ENCODE measurements at regions not wholly inside any gene's neighbourhood (a gene's known extent, or its start where the extent isn't known, plus 50 kb on each side); places are given as distances from the start of the nearest gene placed in this dataset.

DNA sequence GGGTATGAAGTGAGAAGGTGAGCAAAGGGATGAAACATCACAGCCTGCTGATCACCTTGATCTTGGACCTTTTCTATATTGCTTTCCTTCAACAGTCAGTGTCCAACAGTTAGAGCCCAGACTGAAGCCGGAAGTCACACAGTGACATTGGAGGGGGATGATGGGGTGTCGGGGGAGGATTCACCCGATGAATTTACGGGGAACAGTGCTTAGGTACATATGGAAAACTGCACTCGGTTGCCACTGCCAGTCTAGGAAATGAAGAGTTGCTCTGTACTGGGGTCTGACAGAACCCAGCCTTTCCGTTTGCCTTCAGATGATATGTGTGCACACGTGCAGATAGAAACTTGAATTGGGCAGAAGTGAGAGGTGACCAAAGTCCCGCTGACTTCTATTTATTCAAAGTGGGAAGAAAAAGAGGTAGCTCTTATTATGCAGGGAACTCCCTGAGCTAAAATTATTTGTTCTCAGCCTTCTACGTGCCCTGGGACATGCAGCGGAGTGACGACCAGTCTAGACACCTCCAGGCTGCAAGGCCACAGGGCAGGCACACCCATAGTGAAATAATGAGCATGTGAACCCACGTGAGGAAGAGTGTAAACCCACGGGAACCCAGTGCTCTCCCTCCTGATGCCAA, 107.2 kb upstream of the INHBA start:
- ATAC-seq = no peak
- H3K27me3 Mint-ChIP-seq = no peaks in the 10 kb centered on the region
- no peaks in the 10 kb centered on the region for H3K9me3 Mint-ChIP-seq
- H3K4me1 Mint-ChIP-seq (ENCODE audit: low read depth) = peaks cover 4% of the 10 kb centered on the region
- intact Hi-C loops (cut with micrococcal nuclease) = no loop called here
- H3K4me3 Mint-ChIP-seq = no peak overlapping the region
- no peak overlapping the region for H3K27ac Mint-ChIP-seq
- TF ChIP-seq, protein P1, sequence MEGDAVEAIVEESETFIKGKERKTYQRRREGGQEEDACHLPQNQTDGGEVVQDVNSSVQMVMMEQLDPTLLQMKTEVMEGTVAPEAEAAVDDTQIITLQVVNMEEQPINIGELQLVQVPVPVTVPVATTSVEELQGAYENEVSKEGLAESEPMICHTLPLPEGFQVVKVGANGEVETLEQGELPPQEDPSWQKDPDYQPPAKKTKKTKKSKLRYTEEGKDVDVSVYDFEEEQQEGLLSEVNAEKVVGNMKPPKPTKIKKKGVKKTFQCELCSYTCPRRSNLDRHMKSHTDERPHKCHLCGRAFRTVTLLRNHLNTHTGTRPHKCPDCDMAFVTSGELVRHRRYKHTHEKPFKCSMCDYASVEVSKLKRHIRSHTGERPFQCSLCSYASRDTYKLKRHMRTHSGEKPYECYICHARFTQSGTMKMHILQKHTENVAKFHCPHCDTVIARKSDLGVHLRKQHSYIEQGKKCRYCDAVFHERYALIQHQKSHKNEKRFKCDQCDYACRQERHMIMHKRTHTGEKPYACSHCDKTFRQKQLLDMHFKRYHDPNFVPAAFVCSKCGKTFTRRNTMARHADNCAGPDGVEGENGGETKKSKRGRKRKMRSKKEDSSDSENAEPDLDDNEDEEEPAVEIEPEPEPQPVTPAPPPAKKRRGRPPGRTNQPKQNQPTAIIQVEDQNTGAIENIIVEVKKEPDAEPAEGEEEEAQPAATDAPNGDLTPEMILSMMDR (IDR thresholded peaks at IDR 0.05) = no peak
- POLR2A ChIA-PET = no interaction called here
- DNase-seq = no peak
- no peaks in the 10 kb centered on the region for H3K36me3 Mint-ChIP-seq (ENCODE audit: low read depth)
- CTCF ChIA-PET = interaction anchor here (1.0 kb wide), 1 partner anchor 15 kb away, joined by 3 read pairs; no protein-coding TSS in a partner anchor

DNA sequence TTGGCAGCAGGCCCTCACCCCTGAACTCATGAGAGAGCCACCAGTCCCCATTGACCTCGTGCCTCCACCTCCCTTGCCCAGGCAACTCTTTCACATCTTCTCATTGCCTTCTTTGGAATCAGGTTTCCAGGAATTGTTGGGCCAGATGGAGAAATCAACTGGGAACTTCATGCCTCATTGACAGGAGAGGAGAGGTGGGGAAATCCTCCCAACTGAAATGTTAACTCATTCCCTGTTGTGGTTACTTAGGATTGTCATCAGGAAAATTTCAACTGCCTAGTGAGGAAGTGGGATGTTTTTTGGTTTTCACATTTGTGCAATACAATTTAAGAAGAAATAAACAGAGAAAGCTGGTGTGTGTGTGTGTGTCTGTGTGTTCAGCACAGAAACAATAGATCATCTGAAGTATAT, 106.6 kb upstream of the INHBA start:
- intact Hi-C loops (cut with micrococcal nuclease) = no loop called here
- DNase-seq (no peak), ATAC-seq (no peak)
- ChIA-PET CTCF (no interaction called here), POLR2A (no interaction called here)
- H3K36me3 Mint-ChIP-seq (ENCODE audit: low read depth) = no peaks in the 10 kb centered on the region
- TF ChIP-seq, protein P1 (IDR thresholded peaks at IDR 0.05) = no peak
- no peaks in the 10 kb centered on the region for H3K4me1 Mint-ChIP-seq (ENCODE audit: low read depth)
- no peaks in the 10 kb centered on the region for H3K27me3 Mint-ChIP-seq
- no peak overlapping the region for H3K27ac Mint-ChIP-seq
- H3K9me3 Mint-ChIP-seq = no peaks in the 10 kb centered on the region
- H3K4me3 Mint-ChIP-seq = no peak overlapping the region

DNA sequence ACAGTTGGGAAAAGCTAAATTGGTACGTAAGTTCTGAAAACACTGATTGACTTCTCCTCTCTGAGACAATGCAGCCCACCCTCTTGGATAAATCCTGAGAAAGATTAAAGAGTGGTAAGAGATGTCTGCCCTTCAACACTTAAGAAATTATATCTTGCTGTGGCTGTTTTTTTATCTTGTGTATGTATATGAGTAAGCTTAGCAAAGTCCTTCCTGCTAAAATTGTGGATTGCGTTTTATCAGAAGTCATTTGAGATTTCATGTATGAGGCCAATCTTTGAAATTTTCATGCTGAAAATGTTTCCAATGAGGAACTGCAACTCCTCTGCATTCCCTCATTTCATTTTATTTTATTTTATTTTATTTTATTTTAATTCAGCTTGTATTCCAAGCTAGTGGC, 106.2 kb upstream of the INHBA start:
- Mint-ChIP-seq H3K4me3 (no peak overlapping the region), H3K36me3 (ENCODE audit: low read depth) (no peaks in the 10 kb centered on the region), H3K4me1 (ENCODE audit: low read depth) (no peaks in the 10 kb centered on the region), H3K9me3 (no peaks in the 10 kb centered on the region), H3K27me3 (no peaks in the 10 kb centered on the region), H3K27ac (no peak overlapping the region)
- DNase-seq = no peak
- intact Hi-C loops (cut with micrococcal nuclease) = no loop called here
- ChIA-PET POLR2A (no interaction called here), CTCF (no interaction called here)
- TF ChIP-seq, protein P1 (IDR thresholded peaks at IDR 0.05) = no peak
- ATAC-seq = no peak

DNA sequence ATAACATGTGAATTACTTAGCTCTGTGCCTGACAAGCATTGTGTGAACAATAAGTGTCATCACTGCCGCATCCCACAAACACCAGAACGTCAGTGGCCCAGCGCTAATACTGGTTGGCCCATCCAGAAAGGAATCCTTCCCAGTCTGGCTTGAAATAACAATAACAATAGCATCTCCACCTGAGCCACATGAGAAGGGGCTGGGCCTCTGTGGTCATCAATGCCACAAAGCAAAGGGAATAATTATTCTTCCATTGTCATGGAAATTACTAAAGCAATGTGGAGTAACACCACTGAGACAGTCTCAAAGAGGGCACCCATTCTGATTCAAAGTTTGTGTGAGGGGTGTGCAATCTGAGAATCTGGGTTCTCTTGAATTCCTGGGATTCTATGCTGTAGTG, 105.7 kb upstream of the INHBA start:
- Mint-ChIP-seq H3K9me3 (no peaks in the 10 kb centered on the region), H3K4me3 (no peak overlapping the region), H3K36me3 (ENCODE audit: low read depth) (no peaks in the 10 kb centered on the region), H3K4me1 (ENCODE audit: low read depth) (no peaks in the 10 kb centered on the region), H3K27ac (no peak overlapping the region), H3K27me3 (no peaks in the 10 kb centered on the region)
- DNase-seq (no peak), ATAC-seq (no peak)
- intact Hi-C loops (cut with micrococcal nuclease) = no loop called here
- TF ChIP-seq, protein P1 (IDR thresholded peaks at IDR 0.05) = no peak
- CTCF ChIA-PET = no interaction called here
- POLR2A ChIA-PET = no interaction called here

DNA sequence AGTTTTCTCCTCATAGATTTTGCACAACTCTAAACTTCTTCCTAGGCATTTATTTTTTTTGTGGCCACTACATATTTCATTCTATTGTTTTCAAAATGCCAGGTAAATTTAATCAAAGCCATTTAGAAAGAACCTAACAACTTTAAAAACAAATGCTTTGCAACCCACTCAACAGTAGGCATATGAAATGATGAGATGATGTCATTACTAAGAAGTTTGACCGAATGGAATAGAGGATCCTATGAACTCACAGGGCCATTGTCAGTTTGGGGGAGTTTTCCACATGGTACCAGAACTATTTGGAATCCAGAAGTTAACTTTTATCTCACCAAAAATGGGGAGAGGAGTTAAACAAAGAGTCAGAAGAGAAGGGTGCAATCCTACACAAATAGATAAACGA, 100.7 kb upstream of the INHBA start:
- TF ChIP-seq, protein P1 (IDR thresholded peaks at IDR 0.05) = no peak
- Mint-ChIP-seq H3K27ac (no peak overlapping the region), H3K36me3 (ENCODE audit: low read depth) (no peaks in the 10 kb centered on the region), H3K9me3 (no peaks in the 10 kb centered on the region), H3K27me3 (peaks cover 3% of the 10 kb centered on the region), H3K4me3 (no peak overlapping the region), H3K4me1 (ENCODE audit: low read depth) (no peaks in the 10 kb centered on the region)
- ATAC-seq (no peak), DNase-seq (no peak)
- intact Hi-C loops (cut with micrococcal nuclease) = no loop called here
- ChIA-PET CTCF (no interaction called here), POLR2A (no interaction called here)

All from activated CD8-positive, alpha-beta T cell treated with anti-CD3 and anti-CD28 coated beads for 36 hours (primary cell).